Right lobe of liver (tissue), 6 donors: ENCODE measurements at regions not wholly inside any gene's neighbourhood (a gene's known extent, or its start where the extent isn't known, plus 50 kb on each side); places are given as distances from the start of the nearest gene placed in this dataset.

Source experiments
- ATAC-seq, 4 donors: fragments of 200-7000 bp; cut with Tn5 transposase; one replicate each; pipeline ENCODE4 v1.9.1; 2020; ENCODE audit warnings: mild to moderate bottlenecking in 4 of 4, moderate library complexity in 4 of 4
- DNase-seq, 3 donors: peaks; one replicate each; pipeline ENCODE4 v3.0.0-alpha.2; 2020
- H3K27ac ChIP-seq, 3 donors: fragments of 200-600 bp; one replicate each; pipeline ENCODE4 v1.8.0; 2022
- H3K27me3 ChIP-seq, 2 donors: fragments of 200-600 bp; one replicate each; pipeline ENCODE4 v1.8.0; 2022
- H3K36me3 ChIP-seq, 4 donors: fragments of 200-600 bp; sonication (generic) in 1 of 4; one replicate each; pipeline versions ENCODE4 v1.5.1 to v1.8.0; 2017 to 2022; ENCODE audit warnings: control low read depth in 1 of 4
- H3K4me1 ChIP-seq, 4 donors: fragments of 200-600 bp; sonication (generic) in 1 of 4; one replicate each; pipeline versions ENCODE4 v1.5.1 to v1.8.0; 2017 to 2022; ENCODE audit warnings: control low read depth in 1 of 4
- H3K4me3 ChIP-seq, 3 donors: fragments of 200-600 bp; one replicate each; pipeline ENCODE4 v1.8.0; 2022
- H3K9me3 ChIP-seq, 4 donors: fragments of 200-600 bp; sonication (generic) in 1 of 4; one replicate each; pipeline versions ENCODE4 v1.5.1 to v1.8.0; 2017 to 2022; ENCODE audit warnings: control low read depth in 1 of 4
- CTCF ChIP-seq, 4 donors: fragments of 200-600 bp in 3 of 4; fragments of 450-650 bp in 1 of 4; IDR thresholded peaks; one replicate each; pipeline versions ENCODE4 v1.5.1 to v1.8.0; 2016 to 2022; ENCODE audit warnings: antibody characterized with exemption in 4 of 4, mild to moderate bottlenecking in 2 of 4
- POLR2A ChIP-seq: fragments of 450-650 bp; IDR thresholded peaks from one replicate; pipeline ENCODE4 v1.6.1; 2017; ENCODE audit warnings: antibody characterized with exemption, mild to moderate bottlenecking
- WGBS: methylation state at CpG from one replicate; pipeline ENCODE4 v1.1.6; 2018; ENCODE audit warnings: low coverage, low lambda C conversion rate; ENCODE audit not compliant: insufficient coverage; ENCODE audit errors: missing lambda C conversion rate; 5-methylcytosine and 5-hydroxymethylcytosine counted together
- intact Hi-C, 2 donors: fragments of 100-400 bp; cut with DNase I; formaldehyde crosslinking; loops; one replicate each; pipeline versions ENCODE4 v1.11.2 to v1.14.1; 2022
- donor health status: DM: no; HTN: yes; CAD: no.
- donor health status: DM: no; HTN: no; CAD: no.
- donor health status: DM: no; HTN: no; CAD: no.
- donor health status: DM: no; HTN: yes; CAD: no.
- donor health status: DM: no; HTN: yes; CAD: no.

- peak in 2 of 4 donors; percentile 12 to 15 for ATAC-seq
- H3K27me3 ChIP-seq, result no peaks in the 10 kb centered on the region
- no peak overlapping the region for H3K4me3 ChIP-seq
- TF ChIP-seq POLR2A (no peak), CTCF (IDR thresholded peaks at IDR 0.05) (no peak)
- no peak for DNase-seq
- no peaks in the 10 kb centered on the region for H3K4me1 ChIP-seq
- WGBS, result 84% methylated on average over 7 of the region's 16 CpGs
- no peaks in the 10 kb centered on the region for H3K36me3 ChIP-seq
- H3K27ac ChIP-seq, result no peak overlapping the region
- no peaks in the 10 kb centered on the region for H3K9me3 ChIP-seq
- intact Hi-C loops, result no loop called here
Measured at GRCh38 chr2:236908439-236909192, 177.1 kb upstream of the COPS8 start.

GRCh38 chr2:236909193-236909504 lies 176.5 kb upstream of the COPS8 start:
- Histone ChIP-seq H3K4me1 (no peaks in the 10 kb centered on the region), H3K27me3 (no peaks in the 10 kb centered on the region), H3K9me3 (no peaks in the 10 kb centered on the region), H3K4me3 (no peak overlapping the region), H3K36me3 (no peaks in the 10 kb centered on the region), H3K27ac (no peak overlapping the region)
- intact Hi-C loops, result no loop called here
- no peak for DNase-seq
- WGBS, result 70% methylated on average over 2 of the region's 7 CpGs
- TF ChIP-seq POLR2A (no peak), CTCF (IDR thresholded peaks at IDR 0.05) (no peak)
- peak in 1 of 4 donors; percentile 7 for ATAC-seq

DNA sequence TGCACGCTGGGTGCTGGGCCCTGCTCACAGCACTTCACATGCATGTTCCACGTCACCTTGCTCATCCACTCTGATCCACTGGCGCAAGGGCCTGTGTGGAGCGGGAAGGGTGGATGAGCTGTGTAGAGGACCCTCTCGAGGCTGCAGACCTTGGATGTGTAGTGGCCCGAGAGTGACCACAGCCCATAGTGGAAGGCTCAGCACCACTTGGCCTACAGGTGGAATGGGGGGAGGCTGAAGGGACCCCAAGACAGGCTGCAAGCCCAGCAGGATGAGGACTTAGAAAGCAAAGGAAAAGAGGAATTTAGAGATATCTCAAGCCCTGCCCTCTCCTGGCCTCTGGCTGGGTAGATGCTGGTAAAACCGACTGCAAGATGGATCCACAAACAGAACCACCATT lies 175.9 kb upstream of the COPS8 start:
- H3K36me3 ChIP-seq, result no peaks in the 10 kb centered on the region
- intact Hi-C loops, result no loop called here
- H3K4me1 ChIP-seq, result no peaks in the 10 kb centered on the region
- WGBS, result 63% methylated on average over 3 of the region's 7 CpGs
- no peaks in the 10 kb centered on the region for H3K27me3 ChIP-seq
- no peak for TF ChIP-seq CTCF (IDR thresholded peaks at IDR 0.05)
- TF ChIP-seq POLR2A, result no peak
- H3K4me3 ChIP-seq, result no peak overlapping the region
- ATAC-seq (no peak), DNase-seq (no peak)
- H3K27ac ChIP-seq, result no peak overlapping the region
- H3K9me3 ChIP-seq, result no peaks in the 10 kb centered on the region

DNA sequence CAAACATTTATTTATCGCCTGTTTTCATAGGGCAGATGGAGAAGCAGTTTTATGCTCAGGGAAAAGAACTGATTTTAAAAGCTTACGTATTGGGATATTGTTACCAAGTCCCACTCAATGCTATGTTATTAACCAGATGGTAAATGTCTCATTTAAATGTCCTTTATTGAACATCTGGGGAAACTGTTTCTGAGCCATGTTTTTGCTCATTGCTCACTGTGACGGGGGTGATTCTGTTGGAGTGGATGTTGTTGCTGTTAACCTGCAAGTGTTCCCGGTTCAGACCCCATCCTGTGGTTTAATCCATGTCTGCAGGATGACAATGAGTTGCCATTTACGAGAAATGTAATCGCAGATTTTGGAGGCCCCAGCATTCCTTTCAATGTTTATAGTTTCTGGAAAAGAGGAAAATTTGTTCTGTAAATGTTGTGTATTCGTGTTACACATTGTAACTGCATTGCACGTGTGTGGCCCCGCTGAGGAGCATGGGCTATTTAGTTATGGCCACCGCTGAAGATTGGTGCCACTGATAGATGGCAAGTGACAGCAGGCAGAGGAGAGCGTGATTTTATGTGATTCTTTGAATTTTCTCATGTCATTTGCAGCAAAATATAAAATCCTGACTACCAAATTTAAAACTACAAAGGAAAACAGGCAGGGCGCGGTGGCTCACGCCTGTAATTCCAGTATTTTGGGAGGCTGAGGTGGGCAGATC lies 174.8 kb upstream of the COPS8 start:
- no peaks in the 10 kb centered on the region for H3K4me1 ChIP-seq
- TF ChIP-seq POLR2A (no peak), CTCF (IDR thresholded peaks at IDR 0.05) (no peak)
- ATAC-seq (no peak), DNase-seq (no peak)
- intact Hi-C loops, result no loop called here
- WGBS, result 89% methylated on average over 14 of the region's 14 CpGs
- no peak overlapping the region for H3K27ac ChIP-seq
- no peaks in the 10 kb centered on the region for H3K9me3 ChIP-seq
- no peak overlapping the region for H3K4me3 ChIP-seq
- no peaks in the 10 kb centered on the region for H3K36me3 ChIP-seq
- no peaks in the 10 kb centered on the region for H3K27me3 ChIP-seq
